ENCODE measurements at regions not wholly inside any gene's neighbourhood (a gene's known extent, or its start where the extent isn't known, plus 50 kb on each side); places are given as distances from the start of the nearest gene placed in this dataset.

GRCh38 chr4:19631814-19632213, 619.9 kb upstream of the SLIT2 start:
- no peak for DNase-seq (ENCODE audit: low spot score)

- no peak for DNase-seq (ENCODE audit: low spot score)
These were observed 627.8 kb upstream of the SLIT2 start for GRCh38 chr4:19623866-19624265.

DNA sequence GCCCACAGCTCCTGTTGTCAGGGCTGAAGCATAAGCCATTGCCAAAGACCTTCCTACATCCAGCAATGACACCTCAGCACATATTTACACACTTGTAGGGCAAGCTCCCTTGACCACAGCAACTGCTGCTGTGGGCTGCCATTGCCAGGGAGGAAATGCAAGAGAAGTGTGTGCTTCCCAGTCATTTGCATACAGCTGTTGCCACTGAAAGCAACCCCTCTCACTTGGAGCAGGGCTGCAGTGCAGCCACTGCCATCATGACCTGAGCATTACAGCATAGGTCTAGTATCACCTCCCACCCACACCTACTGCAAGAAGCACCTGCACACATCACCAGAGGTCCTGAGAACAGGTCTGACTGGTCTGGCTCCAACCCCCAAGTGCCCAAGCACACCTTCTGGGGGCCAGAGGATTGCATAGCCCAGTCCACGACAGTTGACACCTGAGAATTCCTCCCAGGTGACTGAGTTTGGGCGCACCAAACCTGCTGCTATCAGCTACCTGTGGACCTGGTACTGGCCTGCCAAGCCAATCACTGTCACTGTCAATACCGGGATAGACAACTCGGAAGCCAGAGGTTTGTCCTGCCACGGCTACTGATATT, 636.5 kb upstream of the SLIT2 start:
- no peak for DNase-seq (ENCODE audit: low spot score)

DNA sequence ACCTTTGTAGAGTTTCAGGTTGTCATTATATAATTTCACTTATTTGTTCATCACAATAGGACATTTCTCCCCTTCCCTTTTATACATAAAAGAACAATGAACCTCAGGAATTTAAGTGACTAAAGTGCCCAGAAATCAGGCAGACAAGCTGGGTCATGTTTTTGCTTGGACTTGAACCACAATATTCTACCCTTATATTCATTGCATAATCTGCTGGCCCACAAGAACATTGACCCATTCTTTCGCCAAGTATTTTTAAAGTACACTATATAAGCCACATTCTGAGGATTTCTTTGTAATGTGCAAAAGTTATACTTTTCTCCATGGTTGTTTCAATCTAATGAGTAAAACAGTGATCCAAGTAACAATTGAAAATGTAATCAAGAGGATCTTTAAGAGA, 637.5 kb upstream of the SLIT2 start:
- no peak for DNase-seq (ENCODE audit: low spot score)

GRCh38 chr4:19596342-19596741, 655.4 kb upstream of the SLIT2 start:
- DNase-seq (ENCODE audit: low spot score), result no peak

DNA sequence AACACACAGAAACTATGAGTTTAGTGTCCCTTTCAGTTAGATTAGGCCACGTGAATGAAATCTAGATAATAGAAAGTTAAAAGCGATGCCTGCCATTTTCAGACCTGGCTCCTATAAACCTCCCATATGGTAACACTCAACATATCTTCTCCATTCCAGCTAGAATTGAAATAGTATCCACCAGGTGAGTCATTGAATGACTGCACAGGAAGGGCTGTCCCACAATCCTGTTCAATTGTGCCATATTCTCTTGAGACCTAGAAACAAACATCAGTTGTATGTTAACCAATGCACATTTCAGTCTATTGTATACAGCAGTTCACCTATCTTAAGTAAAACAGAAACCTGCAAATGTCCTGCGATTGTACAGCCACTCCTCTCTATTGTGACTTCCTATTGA, 659.3 kb upstream of the SLIT2 start:
- no peak for DNase-seq (ENCODE audit: low spot score)

DNA sequence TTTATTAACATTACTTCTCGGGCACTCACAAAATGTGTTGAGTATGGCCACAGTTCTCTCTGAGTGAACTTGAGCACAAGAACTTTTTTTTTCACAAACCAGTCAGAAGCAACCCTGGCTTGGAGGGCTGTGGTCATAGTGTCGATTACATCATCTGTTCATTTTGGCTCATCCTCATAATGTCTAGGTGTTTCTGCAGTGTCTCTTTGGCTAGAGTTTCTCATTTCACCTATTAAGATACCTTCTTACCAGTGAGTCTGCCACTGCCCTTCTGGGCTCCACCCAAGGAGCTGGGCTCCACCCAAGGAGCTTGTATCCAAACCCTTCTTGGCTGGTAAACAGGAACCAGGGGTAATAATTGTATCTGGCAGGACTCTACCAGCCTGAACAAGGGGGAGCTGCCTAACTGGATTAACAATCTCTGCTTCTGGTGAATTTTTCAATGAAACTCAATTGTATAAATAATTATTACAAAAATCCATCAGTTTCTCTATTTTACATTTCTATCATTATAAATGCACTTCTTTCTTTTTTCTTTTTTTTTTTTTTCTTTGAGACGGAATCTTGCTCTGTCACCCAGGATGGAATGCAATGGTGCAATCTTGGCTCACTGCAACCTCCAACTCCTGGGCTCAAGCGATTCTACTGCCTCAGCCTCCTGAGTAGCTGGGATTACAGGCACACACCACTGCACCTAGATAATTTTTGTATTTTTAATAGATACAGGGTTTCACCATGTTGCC, 667.7 kb upstream of the SLIT2 start:
- DNase-seq (ENCODE audit: low spot score), result no peak

DNA sequence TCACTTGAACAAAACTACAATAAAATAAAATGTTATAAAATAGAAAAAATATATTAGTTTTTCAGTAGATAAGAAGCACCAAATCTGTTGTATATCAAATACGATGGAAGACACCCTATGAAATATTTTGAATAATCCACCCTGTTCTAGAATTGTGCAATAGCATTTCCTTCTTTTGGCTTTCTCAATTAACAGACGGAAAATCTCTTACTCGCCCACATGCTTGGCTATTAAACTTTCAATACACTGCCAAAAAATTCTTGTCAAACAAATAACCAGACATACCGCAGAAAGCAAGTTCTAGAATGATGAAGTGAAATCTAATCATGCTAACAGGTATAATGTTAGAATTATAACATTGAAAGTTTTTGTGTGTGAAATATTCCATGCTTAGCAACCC, 671.6 kb upstream of the SLIT2 start:
- no peak for DNase-seq (ENCODE audit: low spot score)

GRCh38 chr4:19579608-19580007, 672.1 kb upstream of the SLIT2 start:
- DNase-seq (ENCODE audit: low spot score), result no peak

DNA sequence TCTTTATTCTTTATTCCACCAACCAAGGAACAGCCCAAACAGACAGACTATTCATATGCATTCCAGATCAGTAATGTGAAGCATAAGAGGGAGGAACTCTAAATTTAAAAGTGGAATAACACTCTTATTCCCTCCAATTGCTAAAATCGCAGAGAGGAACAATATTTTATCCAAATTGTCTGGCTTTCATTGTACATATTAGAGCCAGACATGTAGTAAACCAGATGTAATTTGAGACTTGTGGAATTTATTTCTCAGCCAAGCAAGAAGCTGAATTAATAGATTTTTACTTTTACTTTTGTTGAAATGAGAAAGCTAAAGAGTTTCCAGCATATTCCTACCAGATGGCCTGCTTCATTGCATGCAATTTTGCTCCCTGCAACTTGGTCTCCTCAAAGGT, 674.6 kb upstream of the SLIT2 start:
- DNase-seq (ENCODE audit: low spot score), result no peak

- no peak for DNase-seq (ENCODE audit: low spot score)
These were observed 675.8 kb upstream of the SLIT2 start for GRCh38 chr4:19575924-19576323.

DNA sequence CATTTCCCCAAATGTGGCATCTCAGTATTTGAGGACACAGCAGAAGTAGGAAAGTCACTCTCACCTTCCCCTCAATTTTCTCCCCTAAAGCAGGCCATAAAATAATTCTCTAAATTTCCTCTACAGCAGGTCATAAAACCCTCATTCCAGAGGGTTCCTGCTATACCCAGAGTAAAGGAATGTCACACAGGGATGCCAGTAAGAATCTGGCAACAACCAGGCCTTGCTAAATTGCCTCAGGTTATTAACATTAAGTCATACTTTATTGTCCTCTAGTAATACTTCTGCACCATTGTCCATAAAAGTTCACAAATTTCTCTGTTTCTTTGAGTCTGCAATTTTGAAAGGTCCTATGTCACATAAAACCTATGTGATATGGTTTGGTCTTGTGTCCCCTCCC, 685.7 kb upstream of the SLIT2 start:
- DNase-seq (ENCODE audit: low spot score), result no peak

DNA sequence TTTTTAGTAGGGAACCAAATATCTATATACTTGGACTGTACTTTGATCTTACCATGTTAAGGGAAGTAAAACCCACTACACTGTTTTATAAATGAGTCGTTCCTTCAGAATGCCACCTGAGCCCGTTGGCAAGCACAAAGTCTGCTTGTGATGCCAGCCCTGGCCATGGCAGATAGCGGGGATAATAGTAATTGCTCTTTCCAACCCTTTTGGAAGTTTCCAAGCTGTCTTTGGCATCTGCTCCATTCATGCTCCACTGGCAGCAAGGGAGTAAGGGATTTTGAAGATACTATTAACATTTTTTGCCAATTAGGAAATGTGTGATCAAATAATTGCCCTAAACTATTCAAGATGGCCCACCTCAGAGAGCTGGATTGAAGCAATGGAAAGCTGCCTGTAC, 689.2 kb upstream of the SLIT2 start:
- DNase-seq (ENCODE audit: low spot score), result no peak

GRCh38 chr4:19557161-19557560, 694.5 kb upstream of the SLIT2 start:
- no peak for DNase-seq (ENCODE audit: low spot score)

DNA sequence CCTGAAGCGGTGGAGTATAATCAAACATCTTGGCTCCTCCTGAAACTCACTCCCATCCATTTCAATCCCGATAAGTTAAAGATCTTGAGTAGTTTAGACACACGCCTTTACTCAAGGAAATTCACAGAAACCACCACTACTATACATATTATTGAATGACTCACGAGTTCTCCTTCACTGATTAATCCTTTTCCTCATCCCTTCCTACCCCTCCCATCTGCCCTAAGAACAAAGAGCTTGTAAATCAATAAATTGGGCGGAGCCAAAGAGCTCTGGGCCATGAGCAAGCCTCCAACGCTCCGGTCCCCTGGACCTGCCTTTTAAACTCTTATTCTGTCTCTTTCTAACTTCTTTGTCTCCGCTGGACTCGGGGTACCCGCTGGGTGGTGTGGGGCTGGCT, 695.4 kb upstream of the SLIT2 start:
- DNase-seq (ENCODE audit: low spot score), result peak; percentile 54

DNA sequence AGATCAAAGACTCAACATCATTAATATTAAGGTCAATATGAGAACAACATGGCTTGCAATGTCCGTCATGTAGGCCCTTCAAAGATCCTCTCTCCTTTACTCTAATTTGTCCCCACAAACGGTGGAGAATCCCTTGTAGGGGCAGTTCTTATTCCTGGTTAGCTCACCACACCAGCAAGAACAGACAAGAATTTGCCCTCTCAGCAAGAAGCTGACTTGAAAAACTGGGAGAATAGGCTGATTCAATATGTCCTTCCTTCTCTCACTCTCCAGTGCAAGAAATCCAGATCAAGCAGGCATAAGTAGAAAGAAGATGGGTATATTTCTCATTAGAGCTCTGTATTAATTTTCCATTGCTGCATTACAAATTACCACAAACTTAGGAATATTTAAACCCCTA, 704.2 kb upstream of the SLIT2 start:
- DNase-seq (ENCODE audit: low spot score), result no peak

- no peak for DNase-seq (ENCODE audit: low spot score)
These were observed 707.1 kb upstream of the SLIT2 start for GRCh38 chr4:19544446-19545125.

DNA sequence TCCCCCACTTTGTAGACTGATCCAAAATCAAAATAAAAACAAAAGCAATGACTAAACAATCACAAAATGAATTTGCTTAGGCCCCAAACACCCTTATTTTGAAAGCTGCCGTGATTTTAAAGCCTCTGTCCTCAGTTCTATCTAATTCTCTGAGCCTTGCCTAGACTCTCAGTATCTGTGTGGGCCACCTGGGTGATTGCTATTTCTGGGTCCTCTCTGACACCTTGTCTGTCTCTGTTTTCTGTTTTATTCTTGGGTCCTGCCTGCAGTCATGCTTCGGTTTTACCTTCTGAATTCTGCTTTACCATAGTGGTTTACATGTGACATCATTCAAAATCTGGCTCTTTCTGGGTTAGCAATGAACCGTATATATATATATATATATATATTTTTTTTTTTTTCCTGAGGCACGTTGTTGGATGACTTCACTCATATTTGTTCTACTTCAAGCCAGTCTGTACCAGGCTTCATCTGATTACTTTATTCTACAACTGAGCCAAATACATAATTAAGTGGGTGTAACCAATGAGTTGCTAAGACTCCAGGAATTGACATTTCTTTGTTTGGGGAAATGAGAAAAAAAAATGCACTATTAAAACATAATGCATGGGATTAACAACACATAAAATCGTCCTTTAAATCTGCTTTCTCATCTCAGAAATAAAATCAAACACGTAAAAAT, 710.7 kb upstream of the SLIT2 start:
- no peak for DNase-seq (ENCODE audit: low spot score)

- no peak for DNase-seq (ENCODE audit: low spot score)
These were observed 712.5 kb upstream of the SLIT2 start for GRCh38 chr4:19539201-19539600.

- no peak for DNase-seq (ENCODE audit: low spot score)
These were observed 717.5 kb upstream of the SLIT2 start for GRCh38 chr4:19534159-19534558.

- no peak for DNase-seq (ENCODE audit: low spot score)
These were observed 719.5 kb upstream of the SLIT2 start for GRCh38 chr4:19531906-19532848.

All from HT-29 (cell line).